ENCODE measurements at regions not wholly inside any gene's neighbourhood (a gene's known extent, or its start where the extent isn't known, plus 50 kb on each side); places are given as distances from the start of the nearest gene placed in this dataset.
A peak's percentile ranks its signal among the peaks of the same experiment; 100 is the strongest.

GRCh38 chrX:39755143-39756032, 342.4 kb downstream of the BCOR start:
- DNase-seq, result no peak

- DNase-seq, result no peak
Measured at GRCh38 chrX:39756086-39756883, 341.5 kb downstream of the BCOR start.

GRCh38 chrX:39757971-39758370, 339.8 kb downstream of the BCOR start:
- DNase-seq, result no peak

GRCh38 chrX:39758791-39759525, 338.8 kb downstream of the BCOR start:
- no peak for DNase-seq

- DNase-seq, result no peak
Measured at GRCh38 chrX:39759526-39760224, 338.1 kb downstream of the BCOR start.

- peak; percentile 12 for DNase-seq
Measured at GRCh38 chrX:39760930-39761329, 336.8 kb downstream of the BCOR start.

- DNase-seq, result no peak
Measured at GRCh38 chrX:39762266-39762841, 335.4 kb downstream of the BCOR start.

- DNase-seq, result no peak
Measured at GRCh38 chrX:39764441-39764914, 333.3 kb downstream of the BCOR start.

GRCh38 chrX:39765327-39765726, 332.4 kb downstream of the BCOR start:
- DNase-seq, result no peak

- peak; percentile 30 for DNase-seq
Measured at GRCh38 chrX:39766085-39766726, 331.6 kb downstream of the BCOR start.

- DNase-seq, result no peak
Measured at GRCh38 chrX:39766855-39767254, 330.9 kb downstream of the BCOR start.

- DNase-seq, result no peak
Measured at GRCh38 chrX:39767446-39767845, 330.3 kb downstream of the BCOR start.

GRCh38 chrX:39769748-39770147, 328.0 kb downstream of the BCOR start:
- no peak for DNase-seq

GRCh38 chrX:39771089-39771488, 326.7 kb downstream of the BCOR start:
- DNase-seq, result no peak

GRCh38 chrX:39772057-39772832, 325.5 kb downstream of the BCOR start:
- peak; percentile 74 for DNase-seq

- DNase-seq, result no peak
Measured at GRCh38 chrX:39773150-39773549, 324.6 kb downstream of the BCOR start.

- DNase-seq, result peak; percentile 61
Measured at GRCh38 chrX:39773923-39774773, 323.6 kb downstream of the BCOR start.

GRCh38 chrX:39774774-39775328, 322.9 kb downstream of the BCOR start:
- no peak for DNase-seq

- DNase-seq, result peak; percentile 12
Measured at GRCh38 chrX:39777623-39778025, 320.1 kb downstream of the BCOR start.
